Ovary (tissue), 7 donors: ENCODE measurements at regions not wholly inside any gene's neighbourhood (a gene's known extent, or its start where the extent isn't known, plus 50 kb on each side); places are given as distances from the start of the nearest gene placed in this dataset.

Experiments
- DNase-seq, 5 donors: peaks; one replicate each; pipeline ENCODE4 v3.0.0-alpha.2; 2019 to 2020
- H3K27ac ChIP-seq, 2 donors: fragments of 200-600 bp; one replicate each; pipeline versions ENCODE4 v1.5.1 to v1.8.0; 2019 to 2022
- H3K27me3 ChIP-seq: fragments of 200-600 bp; one replicate; pipeline ENCODE4 v1.8.0; 2022
- H3K36me3 ChIP-seq: fragments of 200-600 bp; sonication (generic); one replicate; pipeline ENCODE4 v1.5.1; 2019
- H3K4me1 ChIP-seq: one replicate; pipeline ENCODE4 v1.8.1; 2013; ENCODE audit warnings: mild to moderate bottlenecking, moderate library complexity; ENCODE audit not compliant: insufficient read depth
- H3K4me3 ChIP-seq: fragments of 200-600 bp; sonication (generic); one replicate; pipeline ENCODE4 v1.5.1; 2017
- H3K9me3 ChIP-seq, 2 donors: fragments of 200-600 bp in 1 of 2; sonication (generic) in 1 of 2; one replicate each; pipeline versions ENCODE4 v1.5.1 to v1.8.1; 2013 to 2019; ENCODE audit warnings: mild to moderate bottlenecking in 1 of 2, moderate library complexity in 1 of 2
- CTCF ChIP-seq, 3 donors: fragments of 450-650 bp in 2 of 3; fragments of 200-600 bp in 1 of 3; IDR thresholded peaks; one replicate each; pipeline versions ENCODE4 v1.5.1 to v1.8.0; 2016 to 2022; ENCODE audit warnings: antibody characterized with exemption in 3 of 3, mild to moderate bottlenecking in 1 of 3
- EP300 ChIP-seq: sonication (generic); formaldehyde crosslinking; IDR thresholded peaks from one replicate; pipeline ENCODE4 v1.6.1; 2017; ENCODE audit warnings: antibody characterized with exemption
- POLR2A ChIP-seq: fragments of 450-650 bp; IDR thresholded peaks from one replicate; pipeline ENCODE4 v1.6.1; 2017; ENCODE audit warnings: antibody characterized with exemption, mild to moderate bottlenecking, moderate library complexity
- WGBS, 3 donors: extraction: QIAGEN DNeasy Blood & Tissue Kit in 1 of 3; methylation state at CpG; one replicate each; pipeline versions ENCODE4 v1.1.5 to v1.1.7; 2013 to 2017; 5-methylcytosine and 5-hydroxymethylcytosine counted together
- intact Hi-C, 4 donors: fragments of 100-400 bp; cut with DNase I; formaldehyde crosslinking; loops; one replicate each; pipeline versions ENCODE4 v1.11.0 to v1.15.1; 2022 to 2023
- donor health status: DM: no; HTN: no; CAD: no; lungs with moderate emphysema.
- donor health status: DM: no; HTN: no; CAD: no.
- donor health status: Bipolar disorder and iron deficiency.
- donor health status: DM: no; HTN: no; CAD: no.
- donor health status: DM: yes; HTN: yes; CAD: no.

DNA sequence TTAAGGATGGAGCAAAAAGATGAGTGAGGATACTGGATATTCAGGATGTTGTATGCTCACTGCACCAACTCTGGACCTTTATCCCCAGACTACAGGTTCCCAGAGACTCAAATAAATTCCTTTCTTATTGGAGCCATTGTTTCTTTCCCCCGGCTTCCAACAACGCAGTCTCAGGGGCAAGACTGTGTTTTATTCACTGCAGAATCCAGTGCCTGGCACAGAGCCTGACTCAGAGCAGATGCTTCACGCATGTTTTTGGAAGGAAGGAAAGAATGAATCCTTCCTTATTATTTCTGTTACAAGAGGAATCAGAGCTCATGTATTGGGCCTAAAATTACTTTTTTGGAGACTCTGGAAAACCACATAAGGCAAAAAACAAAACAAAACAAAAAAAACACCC, 96.0 kb upstream of the VGLL4 start:
- Histone ChIP-seq H3K27ac (no peak overlapping the region), H3K4me1 (no peaks in the 10 kb centered on the region), H3K27me3 (no peaks in the 10 kb centered on the region), H3K9me3 (no peaks in the 10 kb centered on the region), H3K36me3 (no peaks in the 10 kb centered on the region), H3K4me3 (no peak overlapping the region)
- peak; percentile 16 to 60 (median 35) for DNase-seq
- intact Hi-C loops, result loop anchor here in 1 of 4 donors (5.0 kb wide), 1 partner anchor 1008 kb away; no protein-coding TSS in a partner anchor
- TF ChIP-seq CTCF (IDR thresholded peaks at IDR 0.05) (no peak), POLR2A (no peak), EP300 (no peak)
- 4 to 16% (median 10%) methylated on average over 3 of the region's 3 CpGs for WGBS, 3 donors

- H3K27me3 ChIP-seq, result no peaks in the 10 kb centered on the region
- no peak overlapping the region for H3K27ac ChIP-seq
- H3K4me1 ChIP-seq, result no peaks in the 10 kb centered on the region
- TF ChIP-seq CTCF (IDR thresholded peaks at IDR 0.05), result no peak
- TF ChIP-seq EP300, result no peak
- no peak for TF ChIP-seq POLR2A
- DNase-seq, result no peak
- WGBS, 3 donors, result 41 to 67% (median 58%) methylated on average over 2 of the region's 2 CpGs
- H3K4me3 ChIP-seq, result no peak overlapping the region
- no peaks in the 10 kb centered on the region for H3K36me3 ChIP-seq
- no peaks in the 10 kb centered on the region for H3K9me3 ChIP-seq
- intact Hi-C loops, result no loop called here
Measured at GRCh38 chr3:11739123-11739522, 95.4 kb upstream of the VGLL4 start.

DNA sequence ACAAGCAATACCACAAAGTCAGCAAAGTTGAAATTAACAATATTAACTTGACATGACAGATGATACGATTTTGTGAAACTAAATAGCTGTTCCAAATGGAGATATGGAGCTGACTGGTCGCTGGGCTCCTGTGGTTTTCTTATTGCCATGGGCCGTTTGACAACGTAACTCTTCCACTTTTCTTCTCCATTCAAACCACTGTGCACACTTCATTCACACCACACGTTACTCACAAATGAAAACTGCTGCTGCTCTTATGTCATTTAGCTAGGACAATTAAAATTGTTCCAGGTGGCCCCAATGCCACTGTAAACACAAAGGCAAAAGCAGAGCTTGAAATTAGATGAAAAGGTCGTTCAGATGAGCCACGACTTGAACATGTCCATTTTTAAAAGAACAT, 94.0 kb upstream of the VGLL4 start:
- intact Hi-C loops, result no loop called here
- H3K27me3 ChIP-seq, result no peaks in the 10 kb centered on the region
- TF ChIP-seq POLR2A (no peak), EP300 (no peak), CTCF (IDR thresholded peaks at IDR 0.05) (no peak)
- H3K4me1 ChIP-seq, result no peaks in the 10 kb centered on the region
- no peaks in the 10 kb centered on the region for H3K36me3 ChIP-seq
- H3K4me3 ChIP-seq, result no peak overlapping the region
- H3K27ac ChIP-seq, result no peak overlapping the region
- WGBS, 3 donors, result 79 to 84% (median 84%) methylated on average over 7 of the region's 7 CpGs
- no peaks in the 10 kb centered on the region for H3K9me3 ChIP-seq
- no peak for DNase-seq

- Histone ChIP-seq H3K27ac (no peak overlapping the region), H3K9me3 (no peaks in the 10 kb centered on the region), H3K36me3 (no peaks in the 10 kb centered on the region), H3K27me3 (no peaks in the 10 kb centered on the region), H3K4me3 (no peak overlapping the region), H3K4me1 (no peaks in the 10 kb centered on the region)
- 52 to 63% (median 55%) methylated on average over 9 of the region's 9 CpGs for WGBS, 3 donors
- TF ChIP-seq CTCF (IDR thresholded peaks at IDR 0.05), result no peak
- TF ChIP-seq EP300, result no peak
- no peak for TF ChIP-seq POLR2A
- DNase-seq, result no peak
- intact Hi-C loops, result no loop called here
Measured at GRCh38 chr3:11736136-11736833, 92.6 kb upstream of the VGLL4 start.
